ENCODE measurements at regions not wholly inside any gene's neighbourhood (a gene's known extent, or its start where the extent isn't known, plus 50 kb on each side); places are given as distances from the start of the nearest gene placed in this dataset.

DNA sequence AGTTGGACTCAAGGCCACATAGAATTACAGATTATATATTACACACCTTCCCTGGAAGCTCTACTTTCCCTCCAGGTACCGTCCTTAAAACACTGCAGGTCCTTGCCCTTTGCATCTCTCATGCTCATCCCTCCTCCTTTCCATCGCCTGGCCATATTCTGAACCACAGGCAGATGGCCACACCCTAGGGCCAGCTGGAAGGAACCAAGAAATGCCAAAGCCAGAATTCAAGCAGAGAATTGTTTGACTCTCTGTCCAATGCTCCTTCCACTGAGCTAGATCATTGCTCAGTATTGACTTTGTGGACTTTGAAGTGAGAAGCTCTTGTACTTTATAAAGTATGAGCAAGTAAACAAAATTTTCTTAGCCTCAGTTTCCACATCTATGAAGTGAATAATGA is 170.3 kb upstream of the SLC24A5 start:
- POLR2A ChIA-PET (ENCODE audit: partially characterized antibody) = no interaction called here
- intact Hi-C loops (cut with micrococcal nuclease) = no loop called here
- H3K4me1 Mint-ChIP-seq = no peaks in the 10 kb centered on the region

DNA sequence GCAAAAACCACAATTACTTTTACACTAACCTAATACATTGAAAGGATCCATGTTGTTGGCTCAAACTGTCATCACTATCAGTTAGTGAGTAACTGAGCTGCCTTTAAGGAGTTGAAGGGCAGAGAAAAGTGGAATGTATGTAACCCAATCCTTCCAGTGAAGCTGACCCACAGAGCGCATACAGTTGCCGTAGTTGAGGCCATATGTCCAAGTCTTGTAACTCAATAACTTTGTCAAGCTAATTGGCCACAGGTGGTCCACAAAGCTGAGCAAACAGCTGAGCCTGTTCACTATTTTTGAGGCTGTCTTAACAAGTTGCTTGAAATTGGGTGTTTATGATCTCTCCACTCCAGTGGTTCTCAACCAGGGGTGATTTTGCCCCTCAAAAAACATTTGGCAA is 169.0 kb upstream of the SLC24A5 start:
- peaks cover 0 to 6% (median 0%) of the 10 kb centered on the region in 8 donors for H3K9me3 Mint-ChIP-seq
- intact Hi-C loops (cut with micrococcal nuclease) = no loop called here
- CTCF ChIA-PET (ENCODE audit: partially characterized antibody) = no interaction called here

More for the DNA sequence above, 170.3 kb upstream of the SLC24A5 start:
- Mint-ChIP-seq H3K9me3 (peaks cover 0 to 6% (median 0%) of the 10 kb centered on the region in 8 donors), H3K4me3 (no peak overlapping the region), H3K27me3 (peaks cover 1 to 2% of the 10 kb centered on the region in 2 donors), H3K36me3 (no peaks in the 10 kb centered on the region), H3K27ac (no peak overlapping the region)
- no peaks in the 10 kb centered on the region for H3K4me1 ChIP-seq (ENCODE audit: insufficient read depth, low read length)
- CTCF ChIA-PET (ENCODE audit: partially characterized antibody) = interaction anchor here (1.3 kb wide), 1 partner anchor 9 kb away, joined by 6 read pairs; no protein-coding TSS in a partner anchor
- DNase-seq = no peak
- H3K27me3 ChIP-seq (ENCODE audit: insufficient read depth, low read length) = no peaks in the 10 kb centered on the region
- H3K36me3 ChIP-seq (ENCODE audit: insufficient read depth, low read length) = no peaks in the 10 kb centered on the region
- H3K27ac ChIP-seq (ENCODE audit: low read depth, low read length) = no peak overlapping the region
- no peak overlapping the region for H3K4me3 ChIP-seq (ENCODE audit: low read length in 2 of 2)
- H3K9me3 ChIP-seq (ENCODE audit: control insufficient read depth in 1 of 2, low read length in 2 of 2) = no peaks in the 10 kb centered on the region

DNA sequence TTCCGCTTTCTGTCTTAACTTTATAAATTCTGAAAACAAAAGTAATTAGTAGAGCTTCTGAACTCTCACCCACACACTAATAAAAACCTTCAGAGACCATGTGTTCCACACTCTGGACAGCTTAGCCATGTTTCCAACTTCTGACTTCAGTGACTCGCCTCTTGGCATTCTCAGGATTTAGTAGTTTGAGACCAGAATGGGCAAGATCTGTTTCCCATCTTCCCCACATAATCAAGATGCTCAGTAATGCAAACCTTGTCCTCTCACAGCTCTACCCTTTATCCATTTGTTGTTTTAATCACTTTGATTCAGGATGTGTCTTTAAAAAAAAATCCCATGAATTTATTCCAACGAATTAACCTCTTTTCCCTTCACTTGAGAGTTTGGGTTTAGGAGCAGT is 166.6 kb upstream of the SLC24A5 start:
- H3K9me3 Mint-ChIP-seq = peaks cover 0 to 6% (median under 1%) of the 10 kb centered on the region in 8 donors
- Histone ChIP-seq H3K4me3 (ENCODE audit: low read length in 2 of 2) (no peak overlapping the region), H3K27me3 (ENCODE audit: insufficient read depth, low read length) (no peaks in the 10 kb centered on the region), H3K4me1 (ENCODE audit: insufficient read depth, low read length) (no peaks in the 10 kb centered on the region), H3K9me3 (ENCODE audit: control insufficient read depth in 1 of 2, low read length in 2 of 2) (no peaks in the 10 kb centered on the region), H3K36me3 (ENCODE audit: insufficient read depth, low read length) (no peaks in the 10 kb centered on the region), H3K27ac (ENCODE audit: low read depth, low read length) (no peak overlapping the region)
- ChIA-PET CTCF (ENCODE audit: partially characterized antibody) (no interaction called here), POLR2A (ENCODE audit: partially characterized antibody) (no interaction called here)
- no peak overlapping the region for H3K27ac Mint-ChIP-seq
- H3K27me3 Mint-ChIP-seq = peaks cover 0 to 3% of the 10 kb centered on the region in 2 donors
- H3K4me3 Mint-ChIP-seq = no peak overlapping the region
- no peaks in the 10 kb centered on the region for H3K36me3 Mint-ChIP-seq
- DNase-seq = no peak
- no peaks in the 10 kb centered on the region for H3K4me1 Mint-ChIP-seq
- intact Hi-C loops (cut with micrococcal nuclease) = no loop called here

More for the DNA sequence above, 169.0 kb upstream of the SLC24A5 start:
- Histone ChIP-seq H3K36me3 (ENCODE audit: insufficient read depth, low read length) (no peaks in the 10 kb centered on the region), H3K27me3 (ENCODE audit: insufficient read depth, low read length) (no peaks in the 10 kb centered on the region), H3K27ac (ENCODE audit: low read depth, low read length) (no peak overlapping the region), H3K9me3 (ENCODE audit: control insufficient read depth in 1 of 2, low read length in 2 of 2) (no peaks in the 10 kb centered on the region), H3K4me1 (ENCODE audit: insufficient read depth, low read length) (no peaks in the 10 kb centered on the region), H3K4me3 (ENCODE audit: low read length in 2 of 2) (no peak overlapping the region)
- Mint-ChIP-seq H3K4me1 (no peaks in the 10 kb centered on the region), H3K27ac (no peak overlapping the region), H3K4me3 (no peak overlapping the region), H3K27me3 (peaks cover 1 to 5% of the 10 kb centered on the region in 2 donors), H3K36me3 (no peaks in the 10 kb centered on the region)
- POLR2A ChIA-PET (ENCODE audit: partially characterized antibody) = no interaction called here
- no peak for DNase-seq

DNA sequence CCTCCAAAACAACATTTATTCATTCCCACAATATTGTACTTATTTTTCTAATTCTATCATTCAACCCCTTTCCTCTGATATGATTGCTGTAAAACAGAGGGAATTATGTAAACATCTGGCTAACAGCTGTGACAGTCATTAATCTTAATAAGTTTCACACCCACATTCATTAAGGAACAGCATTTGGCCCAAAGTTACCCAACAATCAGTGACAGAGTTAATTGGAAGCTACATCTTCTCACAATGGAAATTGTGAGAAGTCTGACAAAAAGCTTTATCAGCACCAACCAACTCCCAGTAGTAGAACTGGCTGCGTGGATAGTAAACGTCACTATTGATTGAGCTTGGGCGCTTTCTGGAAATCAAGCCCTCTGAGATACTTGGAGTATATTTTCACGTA is 165.8 kb upstream of the SLC24A5 start:
- ChIA-PET CTCF (ENCODE audit: partially characterized antibody) (no interaction called here), POLR2A (ENCODE audit: partially characterized antibody) (no interaction called here)
- Mint-ChIP-seq H3K9me3 (peaks cover 0 to 6% (median under 1%) of the 10 kb centered on the region in 8 donors), H3K4me3 (no peak overlapping the region), H3K4me1 (no peaks in the 10 kb centered on the region), H3K27me3 (peaks cover 0 to 3% of the 10 kb centered on the region in 2 donors), H3K36me3 (no peaks in the 10 kb centered on the region), H3K27ac (no peak overlapping the region)
- Histone ChIP-seq H3K4me3 (ENCODE audit: low read length in 2 of 2) (no peak overlapping the region), H3K9me3 (ENCODE audit: control insufficient read depth in 1 of 2, low read length in 2 of 2) (no peaks in the 10 kb centered on the region), H3K27me3 (ENCODE audit: insufficient read depth, low read length) (no peaks in the 10 kb centered on the region), H3K4me1 (ENCODE audit: insufficient read depth, low read length) (no peaks in the 10 kb centered on the region), H3K36me3 (ENCODE audit: insufficient read depth, low read length) (no peaks in the 10 kb centered on the region), H3K27ac (ENCODE audit: low read depth, low read length) (no peak overlapping the region)
- intact Hi-C loops (cut with micrococcal nuclease) = no loop called here
- no peak for DNase-seq

GRCh38 chr15:47959617-47960413 is 161.0 kb upstream of the SLC24A5 start:
- ChIA-PET CTCF (ENCODE audit: partially characterized antibody) (interaction anchor here (1.3 kb wide), 1 partner anchor 9 kb away, joined by 6 read pairs; no protein-coding TSS in a partner anchor), POLR2A (ENCODE audit: partially characterized antibody) (no interaction called here)
- no peaks in the 10 kb centered on the region for H3K9me3 ChIP-seq (ENCODE audit: control insufficient read depth in 1 of 2, low read length in 2 of 2)
- Mint-ChIP-seq H3K4me3 (no peak overlapping the region), H3K4me1 (peaks cover 0 to 4% (median 2%) of the 10 kb centered on the region in 4 donors), H3K27ac (no peak overlapping the region), H3K9me3 (peaks cover 0 to 5% (median 0%) of the 10 kb centered on the region in 8 donors), H3K36me3 (no peaks in the 10 kb centered on the region), H3K27me3 (peaks cover 0 to 5% of the 10 kb centered on the region in 2 donors)
- H3K4me3 ChIP-seq (ENCODE audit: low read length in 2 of 2) = no peak overlapping the region
- intact Hi-C loops (cut with micrococcal nuclease) = no loop called here
- H3K36me3 ChIP-seq (ENCODE audit: insufficient read depth, low read length) = no peaks in the 10 kb centered on the region
- H3K27ac ChIP-seq (ENCODE audit: low read depth, low read length) = no peak overlapping the region
- H3K27me3 ChIP-seq (ENCODE audit: insufficient read depth, low read length) = no peaks in the 10 kb centered on the region
- DNase-seq = no peak
- H3K4me1 ChIP-seq (ENCODE audit: insufficient read depth, low read length) = no peaks in the 10 kb centered on the region

DNA sequence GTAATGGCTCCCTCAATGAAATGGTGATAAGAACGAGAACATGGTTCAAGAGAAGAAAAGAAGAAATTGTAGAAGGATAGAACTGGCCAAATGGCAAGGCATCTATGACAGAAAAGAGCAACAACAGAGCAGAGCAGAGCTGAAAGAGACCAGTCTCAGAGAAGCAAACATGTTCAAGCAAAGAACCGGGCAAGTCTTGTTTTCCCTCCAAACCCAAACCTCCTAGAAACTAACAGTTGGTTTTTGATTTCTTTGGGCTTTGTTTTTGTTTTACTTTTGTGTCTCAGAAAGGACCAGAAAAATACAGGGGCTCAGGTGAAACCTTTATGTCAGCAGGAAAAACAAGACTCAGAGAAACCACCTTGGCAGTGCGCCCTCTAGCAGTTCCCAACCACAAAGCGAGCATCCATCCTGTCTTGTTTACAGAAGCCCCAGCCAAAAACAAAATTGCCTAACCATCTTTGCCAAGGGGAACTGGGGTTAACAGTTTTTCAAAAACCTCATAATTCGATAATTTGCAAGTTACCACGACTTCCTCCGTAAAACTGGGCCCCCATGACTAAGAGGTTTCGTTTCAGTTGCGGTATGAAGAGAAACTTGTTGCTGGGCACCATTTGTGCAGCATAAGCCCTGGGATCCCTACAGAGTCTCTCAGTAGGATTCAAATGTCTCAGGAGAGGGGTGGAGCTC is 159.2 kb upstream of the SLC24A5 start:
- Histone ChIP-seq H3K36me3 (ENCODE audit: insufficient read depth, low read length) (no peaks in the 10 kb centered on the region), H3K27me3 (ENCODE audit: insufficient read depth, low read length) (no peaks in the 10 kb centered on the region), H3K9me3 (ENCODE audit: control insufficient read depth in 1 of 2, low read length in 2 of 2) (no peaks in the 10 kb centered on the region), H3K27ac (ENCODE audit: low read depth, low read length) (no peak overlapping the region), H3K4me1 (ENCODE audit: insufficient read depth, low read length) (no peaks in the 10 kb centered on the region), H3K4me3 (ENCODE audit: low read length in 2 of 2) (no peak overlapping the region)
- ChIA-PET POLR2A (ENCODE audit: partially characterized antibody) (no interaction called here), CTCF (ENCODE audit: partially characterized antibody) (no interaction called here)
- H3K36me3 Mint-ChIP-seq = no peaks in the 10 kb centered on the region
- no peak overlapping the region for H3K27ac Mint-ChIP-seq
- H3K27me3 Mint-ChIP-seq = peaks cover 0 to 2% of the 10 kb centered on the region in 2 donors
- peaks cover 0 to 4% (median 2%) of the 10 kb centered on the region in 4 donors for H3K4me1 Mint-ChIP-seq
- no peak for DNase-seq
- peaks cover 0 to 5% (median 0%) of the 10 kb centered on the region in 8 donors for H3K9me3 Mint-ChIP-seq
- intact Hi-C loops (cut with micrococcal nuclease) = no loop called here
- H3K4me3 Mint-ChIP-seq = peak overlapping the region in 1 of 8 donors; percentile 51

- Histone ChIP-seq H3K36me3 (ENCODE audit: insufficient read depth, low read length) (no peaks in the 10 kb centered on the region), H3K27me3 (ENCODE audit: insufficient read depth, low read length) (no peaks in the 10 kb centered on the region), H3K4me3 (ENCODE audit: low read length in 2 of 2) (no peak overlapping the region), H3K27ac (ENCODE audit: low read depth, low read length) (no peak overlapping the region), H3K9me3 (ENCODE audit: control insufficient read depth in 1 of 2, low read length in 2 of 2) (no peaks in the 10 kb centered on the region), H3K4me1 (ENCODE audit: insufficient read depth, low read length) (no peaks in the 10 kb centered on the region)
- Mint-ChIP-seq H3K27me3 (peaks cover 0 to 2% of the 10 kb centered on the region in 2 donors), H3K4me1 (peaks cover 0 to 4% (median 2%) of the 10 kb centered on the region in 4 donors), H3K4me3 (no peak overlapping the region), H3K27ac (no peak overlapping the region), H3K36me3 (no peaks in the 10 kb centered on the region), H3K9me3 (peaks cover 0 to 5% (median 0%) of the 10 kb centered on the region in 8 donors)
- intact Hi-C loops (cut with micrococcal nuclease) = no loop called here
- ChIA-PET CTCF (ENCODE audit: partially characterized antibody) (no interaction called here), POLR2A (ENCODE audit: partially characterized antibody) (no interaction called here)
- DNase-seq = no peak
Measured at GRCh38 chr15:47963265-47963664, 157.5 kb upstream of the SLC24A5 start.
